ENCODE measurements at regions not wholly inside any gene's neighbourhood (a gene's known extent, or its start where the extent isn't known, plus 50 kb on each side); places are given as distances from the start of the nearest gene placed in this dataset.

- TF ChIP-seq CTCF (IDR thresholded peaks at IDR 0.05; ENCODE audit: low read depth, low read length, missing input control) (no peak), ZBTB33 (IDR thresholded peaks at IDR 0.05) (no peak)
These were observed 180.2 kb upstream of the PZP start for GRCh38 chr12:9388379-9388778.
